ENCODE measurements at regions not wholly inside any gene's neighbourhood (a gene's known extent, or its start where the extent isn't known, plus 50 kb on each side); places are given as distances from the start of the nearest gene placed in this dataset.

DNA sequence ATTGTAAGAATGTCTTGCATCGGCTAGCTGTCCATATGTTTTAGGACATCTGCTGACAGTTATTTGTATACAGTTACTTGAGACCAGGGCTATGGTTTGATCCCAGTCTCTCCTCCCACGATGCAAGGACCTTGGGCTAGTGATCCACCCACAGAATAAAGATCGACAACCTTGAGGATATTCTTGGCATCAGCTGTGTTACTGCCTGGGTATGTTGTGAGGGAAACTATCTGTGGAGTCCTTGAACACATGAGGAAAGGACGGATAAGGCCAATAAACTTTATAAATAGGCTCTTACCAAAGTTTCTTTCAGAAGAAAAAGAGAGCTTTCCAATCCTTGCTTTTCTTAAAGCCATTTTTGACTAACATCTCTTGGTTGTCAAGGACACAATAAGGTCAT, 70.8 kb upstream of the HEY2 start:
- no peak overlapping the region for H3K4me3 ChIP-seq (ENCODE audit: low read depth, low read length)

DNA sequence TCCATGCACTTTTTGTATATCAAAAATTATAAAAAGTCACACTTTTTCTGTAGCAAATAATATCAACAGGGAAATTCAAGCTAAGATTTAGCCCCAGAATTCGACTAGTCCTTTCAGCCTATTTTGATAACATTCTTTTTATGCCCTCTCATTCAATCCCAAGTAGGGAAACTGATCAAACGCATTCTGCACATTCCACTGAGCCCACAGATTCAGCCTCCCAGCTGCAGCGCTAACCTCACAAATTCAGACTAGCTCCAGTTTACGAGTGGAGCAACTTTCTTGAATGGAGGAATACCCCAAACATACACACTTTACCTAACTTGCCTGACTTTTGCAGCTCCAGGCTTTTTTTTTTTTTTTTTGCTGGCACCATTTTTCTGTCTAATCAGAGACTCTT, 70.3 kb upstream of the HEY2 start:
- DNase-seq (ENCODE audit: low read depth), result no peak
- H3K4me3 ChIP-seq (ENCODE audit: low read depth, low read length), result no peak overlapping the region

More for the DNA sequence above, 70.8 kb upstream of the HEY2 start:
- no peak for DNase-seq (ENCODE audit: low read depth)

DNA sequence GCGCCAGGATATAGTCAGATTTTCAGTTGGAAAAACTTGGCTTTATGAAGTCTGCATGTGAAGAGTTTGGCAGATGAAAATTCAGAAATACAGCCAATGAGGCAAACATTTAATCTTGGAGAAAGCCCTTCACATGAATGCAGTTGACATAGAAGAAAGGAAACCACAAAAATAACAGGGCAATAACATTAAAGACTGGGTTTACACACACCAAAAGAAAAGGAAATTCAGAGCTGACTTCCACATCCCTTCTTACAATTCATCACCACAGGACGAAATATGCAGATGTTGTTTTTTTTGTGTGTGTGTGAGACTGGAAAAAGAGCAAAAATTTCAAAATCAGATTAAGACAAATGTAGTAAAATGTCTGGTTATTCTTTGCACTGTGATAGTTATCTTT, 69.8 kb upstream of the HEY2 start:
- DNase-seq (ENCODE audit: low read depth), result no peak
- H3K4me3 ChIP-seq (ENCODE audit: low read depth, low read length), result no peak overlapping the region

DNA sequence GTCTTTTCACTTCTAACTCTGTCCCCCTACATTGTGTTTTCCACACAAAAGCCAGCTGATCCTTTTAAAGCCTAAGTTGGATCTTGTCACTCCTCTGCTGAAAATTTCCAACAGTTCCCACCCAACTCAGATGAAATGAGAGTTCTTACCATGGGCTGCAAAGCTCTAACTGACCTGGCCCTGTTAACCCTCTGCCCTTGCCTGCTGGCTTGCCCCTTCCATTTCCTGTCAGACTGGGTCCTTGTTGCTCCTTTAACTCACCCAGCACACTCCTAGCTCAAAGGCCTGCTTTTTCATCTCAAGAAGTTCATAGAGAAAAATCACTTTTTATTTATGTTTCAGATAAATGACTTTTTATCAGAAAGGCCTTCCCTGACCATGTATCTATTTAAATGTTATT, 66.5 kb upstream of the HEY2 start:
- no peak overlapping the region for H3K4me3 ChIP-seq (ENCODE audit: low read depth, low read length)
- DNase-seq (ENCODE audit: low read depth), result no peak

DNA sequence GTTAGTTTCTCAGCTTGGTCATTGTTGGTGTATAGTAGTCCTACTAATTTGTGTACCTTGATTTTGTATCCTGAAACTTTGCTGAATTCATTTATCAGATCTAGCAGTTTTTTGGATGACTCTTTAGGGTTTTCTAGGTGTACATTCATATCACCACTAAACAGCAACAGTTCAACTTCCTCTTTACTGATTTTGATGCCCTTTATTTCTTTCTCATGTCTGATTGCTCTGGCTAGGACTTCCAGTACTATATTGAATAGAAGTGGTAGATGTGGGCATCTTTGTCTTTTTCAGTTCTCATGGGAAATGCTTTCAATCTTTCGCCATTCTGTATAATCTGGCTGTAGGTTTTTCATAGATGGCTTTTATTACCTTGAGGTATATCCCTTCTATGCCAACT, 61.3 kb upstream of the HEY2 start:
- DNase-seq (ENCODE audit: low read depth), result no peak
- H3K4me3 ChIP-seq (ENCODE audit: low read depth, low read length), result no peak overlapping the region

DNA sequence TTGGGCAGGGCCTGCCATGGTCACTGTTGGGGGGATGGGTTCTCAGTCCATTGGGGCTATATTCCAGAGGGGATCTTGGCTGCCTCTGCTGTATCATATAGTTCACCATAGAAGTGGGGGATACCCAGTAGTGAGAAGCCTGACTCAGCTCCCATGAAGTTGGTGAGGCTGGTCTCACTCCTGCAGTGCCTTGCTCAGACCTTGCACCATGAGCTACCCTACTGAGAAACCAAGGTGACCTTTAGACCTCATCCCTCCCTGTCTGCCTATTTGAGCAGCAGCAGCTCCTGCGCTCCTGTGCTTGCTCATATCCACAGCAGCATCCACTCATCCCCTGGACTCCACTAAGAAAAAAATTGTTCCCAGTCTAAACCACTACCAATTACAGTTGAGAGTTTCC, 56.0 kb upstream of the HEY2 start:
- no peak overlapping the region for H3K4me3 ChIP-seq (ENCODE audit: low read depth, low read length)
- no peak for DNase-seq (ENCODE audit: low read depth)

DNA sequence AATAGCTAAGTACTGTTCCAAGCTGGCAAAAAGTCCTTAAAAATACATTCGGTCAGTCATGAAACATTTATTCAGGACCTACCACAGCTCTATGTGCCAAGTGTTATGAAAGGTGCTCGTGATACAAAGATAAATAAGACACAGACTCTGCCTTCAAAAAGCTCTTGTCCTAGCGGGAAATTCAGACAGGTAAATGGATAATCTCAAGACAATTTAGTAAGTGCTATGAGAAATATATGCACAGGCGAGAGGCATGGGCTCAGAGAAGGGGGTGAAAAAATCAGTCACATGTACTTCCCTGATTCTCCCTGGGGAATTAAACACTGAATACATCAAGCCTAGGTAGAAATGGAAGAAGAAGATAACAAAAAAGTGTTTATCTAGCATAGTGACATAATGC, 49.8 kb upstream of the HEY2 start:
- no peak for DNase-seq (ENCODE audit: low read depth)
- no peak overlapping the region for H3K4me3 ChIP-seq (ENCODE audit: low read depth, low read length)

All from skeletal muscle cell (primary cell).